ENCODE measurements at regions not wholly inside any gene's neighbourhood (a gene's known extent, or its start where the extent isn't known, plus 50 kb on each side); places are given as distances from the start of the nearest gene placed in this dataset.

- Histone ChIP-seq H3K9me3 (ENCODE audit: severe bottlenecking) (no peaks in the 10 kb centered on the region), H3K27me3 (ENCODE audit: insufficient read depth, low read depth, severe bottlenecking) (no peaks in the 10 kb centered on the region), H3K27ac (no peak overlapping the region), H3K36me3 (no peaks in the 10 kb centered on the region), H3K4me3 (ENCODE audit: low read depth, low read length) (no peak overlapping the region)
- DNase-seq: no peak
- TF ChIP-seq CTCF (IDR thresholded peaks at IDR 0.05; ENCODE audit: low read depth, low read length): no peak
Measured at GRCh38 chr11:30788849-30789248, 202.7 kb upstream of the MPPED2 start.

GRCh38 chr11:30786256-30787110 lies 200.3 kb upstream of the MPPED2 start:
- Histone ChIP-seq H3K27ac (no peak overlapping the region), H3K9me3 (ENCODE audit: severe bottlenecking) (no peaks in the 10 kb centered on the region), H3K36me3 (no peaks in the 10 kb centered on the region), H3K27me3 (ENCODE audit: insufficient read depth, low read depth, severe bottlenecking) (no peaks in the 10 kb centered on the region), H3K4me3 (ENCODE audit: low read depth, low read length) (no peak overlapping the region)
- TF ChIP-seq CTCF (IDR thresholded peaks at IDR 0.05; ENCODE audit: low read depth, low read length): no peak
- no peak for DNase-seq

GRCh38 chr11:30778596-30778995 lies 192.4 kb upstream of the MPPED2 start:
- Histone ChIP-seq H3K36me3 (no peaks in the 10 kb centered on the region), H3K27me3 (ENCODE audit: insufficient read depth, low read depth, severe bottlenecking) (no peaks in the 10 kb centered on the region), H3K27ac (no peak overlapping the region), H3K9me3 (ENCODE audit: severe bottlenecking) (no peaks in the 10 kb centered on the region), H3K4me3 (ENCODE audit: low read depth, low read length) (no peak overlapping the region)
- TF ChIP-seq CTCF (IDR thresholded peaks at IDR 0.05; ENCODE audit: low read depth, low read length): no peak
- no peak for DNase-seq

- H3K27ac ChIP-seq: no peak overlapping the region
Measured at GRCh38 chr11:30775233-30775522, 189.0 kb upstream of the MPPED2 start.

GRCh38 chr11:30774496-30775232 lies 188.5 kb upstream of the MPPED2 start:
- Histone ChIP-seq H3K36me3 (no peaks in the 10 kb centered on the region), H3K4me3 (ENCODE audit: low read depth, low read length) (no peak overlapping the region), H3K27me3 (ENCODE audit: insufficient read depth, low read depth, severe bottlenecking) (no peaks in the 10 kb centered on the region), H3K9me3 (ENCODE audit: severe bottlenecking) (no peaks in the 10 kb centered on the region), H3K27ac (no peak overlapping the region)
- no peak for TF ChIP-seq CTCF (IDR thresholded peaks at IDR 0.05; ENCODE audit: low read depth, low read length)
- no peak for DNase-seq

More at GRCh38 chr11:30775233-30775522, 189.0 kb upstream of the MPPED2 start:
- H3K36me3 ChIP-seq: no peaks in the 10 kb centered on the region
- H3K27me3 ChIP-seq (ENCODE audit: insufficient read depth, low read depth, severe bottlenecking): no peaks in the 10 kb centered on the region
- DNase-seq: no peak
- H3K9me3 ChIP-seq (ENCODE audit: severe bottlenecking): no peaks in the 10 kb centered on the region
- H3K4me3 ChIP-seq (ENCODE audit: low read depth, low read length): no peak overlapping the region
- no peak for TF ChIP-seq CTCF (IDR thresholded peaks at IDR 0.05; ENCODE audit: low read depth, low read length)

Measured in WERI-Rb-1 (cell line).